Karpas-422 (cell line): ENCODE measurements at regions not wholly inside any gene's neighbourhood (a gene's known extent, or its start where the extent isn't known, plus 50 kb on each side); places are given as distances from the start of the nearest gene placed in this dataset.

Source experiments
- DNase-seq: peaks from one replicate; pipeline ENCODE4 v3.0.0-alpha.2; 2015
- H2AFZ ChIP-seq: fragments of 200-600 bp; sonication (generic); 2 replicates; pipeline ENCODE4 v1.6.1; 2014; ENCODE audit warnings: antibody characterized with exemption, low read length, mixed read lengths
- H3K27ac ChIP-seq: fragments of 200-600 bp; sonication (generic); 2 replicates; pipeline ENCODE4 v1.5.1; 2014; ENCODE audit warnings: mild to moderate bottlenecking, low read length, moderate library complexity
- H3K27me3 ChIP-seq: fragments of 200-600 bp; sonication (generic); 2 replicates; pipeline ENCODE4 v1.6.1; 2014; ENCODE audit warnings: low read length, mixed read lengths
- H3K36me3 ChIP-seq: fragments of 200-600 bp; sonication (generic); 2 replicates; pipeline ENCODE4 v1.6.1; 2014; ENCODE audit warnings: low read length, mixed read lengths; ENCODE audit not compliant: insufficient read depth
- H3K4me1 ChIP-seq: fragments of 200-600 bp; sonication (generic); 2 replicates; pipeline ENCODE4 v1.6.1; 2014; ENCODE audit warnings: mild to moderate bottlenecking, low read length, mixed read lengths
- H3K4me2 ChIP-seq: fragments of 200-600 bp; sonication (generic); 2 replicates; pipeline ENCODE4 v1.6.1; 2014; ENCODE audit warnings: low read length, low read depth, mild to moderate bottlenecking; ENCODE audit not compliant: poor library complexity, severe bottlenecking
- H3K4me3 ChIP-seq: fragments of 200-600 bp; sonication (generic); 2 replicates; pipeline ENCODE4 v1.5.1; 2014; ENCODE audit warnings: mild to moderate bottlenecking, antibody characterized with exemption, low read length, mixed read lengths
- H3K79me2 ChIP-seq: fragments of 200-600 bp; sonication (generic); 2 replicates; pipeline ENCODE4 v1.6.1; 2014; ENCODE audit warnings: mild to moderate bottlenecking, low read length, mixed read lengths
- H3K9ac ChIP-seq: fragments of 200-600 bp; sonication (generic); 2 replicates; pipeline ENCODE4 v1.6.0; 2014; ENCODE audit warnings: low read length
- H3K9me2 ChIP-seq: fragments of 200-600 bp; sonication (generic), shearing (Covaris generic); replicated peaks from 2 replicates; pipeline ENCODE4 v1.6.0; 2014; ENCODE audit warnings: mild to moderate bottlenecking, low read length, moderate library complexity; ENCODE audit not compliant: insufficient read depth
- H3K9me3 ChIP-seq: fragments of 300-700, 200-600 bp; sonication (generic); 2 replicates; pipeline ENCODE4 v1.6.1; 2014; ENCODE audit warnings: low read length, mixed read lengths
- H4K20me1 ChIP-seq: fragments of 200-600 bp; sonication (generic); 2 replicates; pipeline ENCODE4 v1.6.1; 2014; ENCODE audit warnings: mild to moderate bottlenecking, antibody characterized with exemption, low read length, low read depth; ENCODE audit not compliant: insufficient read depth

GRCh38 chr10:131500892-131501291, 189.4 kb upstream of the TCERG1L start:
- H3K4me1 ChIP-seq, result no peaks in the 10 kb centered on the region
- no peaks in the 10 kb centered on the region for H3K9me2 ChIP-seq
- no peaks in the 10 kb centered on the region for H3K27me3 ChIP-seq
- H3K27ac ChIP-seq, result no peak overlapping the region
- H3K36me3 ChIP-seq, result no peaks in the 10 kb centered on the region; the same call in 1 of the 2 replicates
- no peaks in the 10 kb centered on the region for H4K20me1 ChIP-seq
- no peak overlapping the region for H3K4me3 ChIP-seq
- H2AFZ ChIP-seq, result no peak overlapping the region
- no peaks in the 10 kb centered on the region for H3K79me2 ChIP-seq
- H3K9me3 ChIP-seq, result peaks cover 8% of the 10 kb centered on the region
- no peak for DNase-seq
- no peak overlapping the region for H3K4me2 ChIP-seq
- H3K9ac ChIP-seq, result no peak overlapping the region

- H3K27ac ChIP-seq, result no peak overlapping the region
- DNase-seq, result no peak
- no peaks in the 10 kb centered on the region; the same call in 1 of the 2 replicates for H3K36me3 ChIP-seq
- H3K79me2 ChIP-seq, result no peaks in the 10 kb centered on the region
- H3K9me3 ChIP-seq, result peaks cover 8% of the 10 kb centered on the region
- H3K4me3 ChIP-seq, result no peak overlapping the region
- no peaks in the 10 kb centered on the region for H3K27me3 ChIP-seq
- no peaks in the 10 kb centered on the region for H3K9me2 ChIP-seq
- H3K9ac ChIP-seq, result no peak overlapping the region
- no peak overlapping the region for H3K4me2 ChIP-seq
- H3K4me1 ChIP-seq, result no peaks in the 10 kb centered on the region
- H4K20me1 ChIP-seq, result no peaks in the 10 kb centered on the region
- no peak overlapping the region for H2AFZ ChIP-seq
Measured at GRCh38 chr10:131503992-131504391, 192.5 kb upstream of the TCERG1L start.

GRCh38 chr10:131511391-131511790, 199.9 kb upstream of the TCERG1L start:
- no peak overlapping the region for H3K4me2 ChIP-seq
- no peak overlapping the region for H3K9ac ChIP-seq
- no peaks in the 10 kb centered on the region for H3K79me2 ChIP-seq
- no peaks in the 10 kb centered on the region for H3K36me3 ChIP-seq
- H3K27ac ChIP-seq, result no peak overlapping the region
- H3K4me1 ChIP-seq, result peaks cover 5% of the 10 kb centered on the region
- H2AFZ ChIP-seq, result no peak overlapping the region
- DNase-seq, result no peak
- no peak overlapping the region for H3K4me3 ChIP-seq
- no peaks in the 10 kb centered on the region for H3K9me3 ChIP-seq
- no peaks in the 10 kb centered on the region for H4K20me1 ChIP-seq
- no peaks in the 10 kb centered on the region for H3K9me2 ChIP-seq
- no peaks in the 10 kb centered on the region for H3K27me3 ChIP-seq

- Histone ChIP-seq H3K9ac (no peak overlapping the region), H3K9me3 (no peaks in the 10 kb centered on the region), H3K4me1 (peaks cover 5% of the 10 kb centered on the region), H3K9me2 (no peaks in the 10 kb centered on the region), H3K27me3 (no peaks in the 10 kb centered on the region), H3K4me2 (no peak overlapping the region), H3K36me3 (no peaks in the 10 kb centered on the region), H3K4me3 (no peak overlapping the region), H3K27ac (no peak overlapping the region), H4K20me1 (no peaks in the 10 kb centered on the region), H3K79me2 (no peaks in the 10 kb centered on the region), H2AFZ (no peak overlapping the region)
- no peak for DNase-seq
Measured at GRCh38 chr10:131512852-131513251, 201.3 kb upstream of the TCERG1L start.

- Histone ChIP-seq H3K4me2 (no peak overlapping the region), H3K4me3 (no peak overlapping the region), H3K36me3 (no peaks in the 10 kb centered on the region), H3K27ac (no peak overlapping the region), H4K20me1 (no peaks in the 10 kb centered on the region), H3K4me1 (peaks cover 5% of the 10 kb centered on the region), H3K9ac (no peak overlapping the region), H2AFZ (no peak overlapping the region), H3K9me2 (no peaks in the 10 kb centered on the region), H3K27me3 (no peaks in the 10 kb centered on the region), H3K9me3 (no peaks in the 10 kb centered on the region), H3K79me2 (no peaks in the 10 kb centered on the region)
- DNase-seq, result no peak
Measured at GRCh38 chr10:131513445-131513844, 201.9 kb upstream of the TCERG1L start.

GRCh38 chr10:131513901-131514300, 202.4 kb upstream of the TCERG1L start:
- no peaks in the 10 kb centered on the region for H3K36me3 ChIP-seq
- no peaks in the 10 kb centered on the region for H4K20me1 ChIP-seq
- no peaks in the 10 kb centered on the region for H3K27me3 ChIP-seq
- H3K4me1 ChIP-seq, result peaks cover 5% of the 10 kb centered on the region
- H3K4me3 ChIP-seq, result no peak overlapping the region
- H3K79me2 ChIP-seq, result no peaks in the 10 kb centered on the region
- no peaks in the 10 kb centered on the region for H3K9me3 ChIP-seq
- H3K4me2 ChIP-seq, result no peak overlapping the region
- no peak overlapping the region for H3K9ac ChIP-seq
- DNase-seq, result no peak
- no peak overlapping the region for H3K27ac ChIP-seq
- H3K9me2 ChIP-seq, result no peaks in the 10 kb centered on the region
- H2AFZ ChIP-seq, result no peak overlapping the region

- Histone ChIP-seq H3K36me3 (no peaks in the 10 kb centered on the region), H3K9me3 (no peaks in the 10 kb centered on the region), H3K27me3 (no peaks in the 10 kb centered on the region), H4K20me1 (no peaks in the 10 kb centered on the region), H3K27ac (no peak overlapping the region), H3K79me2 (no peaks in the 10 kb centered on the region), H3K9me2 (no peaks in the 10 kb centered on the region), H3K4me3 (no peak overlapping the region), H3K4me1 (peaks cover 5% of the 10 kb centered on the region), H3K9ac (no peak overlapping the region), H2AFZ (no peak overlapping the region), H3K4me2 (no peak overlapping the region)
- peak; percentile 43 for DNase-seq
Measured at GRCh38 chr10:131514454-131514853, 202.9 kb upstream of the TCERG1L start.

- no peak overlapping the region for H3K9ac ChIP-seq
- no peaks in the 10 kb centered on the region for H3K27me3 ChIP-seq
- no peak overlapping the region for H3K4me2 ChIP-seq
- no peaks in the 10 kb centered on the region for H4K20me1 ChIP-seq
- no peaks in the 10 kb centered on the region for H3K9me3 ChIP-seq
- H3K36me3 ChIP-seq, result no peaks in the 10 kb centered on the region
- DNase-seq, result no peak
- no peak overlapping the region for H2AFZ ChIP-seq
- no peaks in the 10 kb centered on the region for H3K79me2 ChIP-seq
- H3K4me3 ChIP-seq, result no peak overlapping the region
- peaks cover 5% of the 10 kb centered on the region for H3K4me1 ChIP-seq
- no peak overlapping the region for H3K27ac ChIP-seq
- no peaks in the 10 kb centered on the region for H3K9me2 ChIP-seq
Measured at GRCh38 chr10:131516285-131516684, 204.8 kb upstream of the TCERG1L start.

GRCh38 chr10:131517781-131518180, 206.3 kb upstream of the TCERG1L start:
- DNase-seq, result no peak
- Histone ChIP-seq H3K9me2 (no peaks in the 10 kb centered on the region), H4K20me1 (no peaks in the 10 kb centered on the region), H3K36me3 (no peaks in the 10 kb centered on the region), H3K9me3 (no peaks in the 10 kb centered on the region), H3K9ac (no peak overlapping the region), H3K27ac (no peak overlapping the region), H3K4me1 (peaks cover 5% of the 10 kb centered on the region), H3K4me3 (no peak overlapping the region), H2AFZ (no peak overlapping the region), H3K27me3 (no peaks in the 10 kb centered on the region), H3K79me2 (no peaks in the 10 kb centered on the region), H3K4me2 (no peak overlapping the region)
